IMR-90 (cell line): ENCODE measurements at regions not wholly inside any gene's neighbourhood (a gene's known extent, or its start where the extent isn't known, plus 50 kb on each side); places are given as distances from the start of the nearest gene placed in this dataset.

Experiments used
- ATAC-seq: fragments of 200-7000 bp; cut with Tn5 transposase; 2 replicates; pipeline ENCODE4 v1.9.1; 2020; ENCODE audit warnings: low read depth, mild to moderate bottlenecking, moderate library complexity
- BruUV-seq: library from RNA; stranded (reverse); fragments of 400-500 nt; replicated peaks from 2 replicates; lab custom pipeline; 2021; lab: Mats Ljungman, UMichigan
- CTCF ChIA-PET: fragments of 300-600 bp; formaldehyde crosslinking; extraction: SDS; loops from one replicate; lab custom pipeline; 2021; ENCODE audit warnings: antibody characterized with exemption; lab: Yijun Ruan, JAX
- POLR2A ChIA-PET: fragments of 300-600 bp; sonication (Branson Sonifier 250); formaldehyde crosslinking; loops from one replicate; lab custom pipeline; 2022; ENCODE audit warnings: antibody characterized with exemption; ENCODE audit not compliant: unreplicated experiment; lab: Charles Lee
- DNase-seq: peaks from one replicate; pipeline ENCODE4 v3.0.0; 2013
- H2AFZ ChIP-seq: replicated peaks from 2 replicates; pipeline ENCODE3; 2013; ENCODE audit warnings: low read length, mild to moderate bottlenecking; ENCODE audit not compliant: poor library complexity
- H2AK5ac ChIP-seq: 2 replicates; pipeline ENCODE4 v1.6.1; 2013; ENCODE audit warnings: low read depth, low read length, inconsistent platforms
- H2AK9ac ChIP-seq: replicated peaks from 2 replicates; pipeline ENCODE3; 2013; ENCODE audit warnings: mild to moderate bottlenecking, low read depth, low read length, moderate library complexity; ENCODE audit not compliant: poor library complexity
- H2BK120ac ChIP-seq: 2 replicates; pipeline ENCODE4 v1.6.1; 2013; ENCODE audit warnings: low read depth, low read length, inconsistent platforms
- H2BK15ac ChIP-seq: 3 replicates; pipeline ENCODE4 v1.6.1; 2013; ENCODE audit warnings: low read depth, low read length, inconsistent platforms
- H2BK20ac ChIP-seq: 2 replicates; pipeline ENCODE4 v1.6.1; 2013; ENCODE audit warnings: low read depth, mild to moderate bottlenecking, inconsistent platforms, low read length, moderate library complexity
- H2BK5ac ChIP-seq: 2 replicates; pipeline ENCODE4 v1.6.1; 2013; ENCODE audit warnings: mild to moderate bottlenecking, low read depth, low read length, inconsistent platforms; ENCODE audit not compliant: poor library complexity, severe bottlenecking
- H3K14ac ChIP-seq: replicated peaks from 2 replicates; pipeline ENCODE4 v1.6.1; 2013; ENCODE audit warnings: low read depth, low read length, inconsistent platforms
- H3K18ac ChIP-seq: 2 replicates; pipeline ENCODE4 v1.6.1; 2013; ENCODE audit warnings: low read depth, low read length, control low read depth
- H3K23ac ChIP-seq: 2 replicates; pipeline ENCODE4 v1.6.1; 2013; ENCODE audit warnings: low read depth, low read length, inconsistent platforms
- H3K27ac ChIP-seq: 2 replicates; pipeline ENCODE4 v1.5.1; 2013; ENCODE audit warnings: mild to moderate bottlenecking, control low read depth, low read length; ENCODE audit not compliant: insufficient read depth
- H3K27me3 ChIP-seq: 2 replicates; pipeline ENCODE4 v1.6.1; 2013; ENCODE audit warnings: low read length; ENCODE audit not compliant: control insufficient read depth, insufficient read depth
- H3K36me3 ChIP-seq: 2 replicates; pipeline ENCODE4 v1.6.1; 2013; ENCODE audit warnings: low read length, mixed read lengths; ENCODE audit not compliant: control insufficient read depth, insufficient read depth
- H3K4ac ChIP-seq: 2 replicates; pipeline ENCODE4 v1.6.1; 2013; ENCODE audit warnings: low read depth, low read length, inconsistent platforms
- H3K4me1 ChIP-seq: 2 replicates; pipeline ENCODE4 v1.6.1; 2013; ENCODE audit warnings: low read length, mixed read lengths; ENCODE audit not compliant: control insufficient read depth, insufficient read depth
- H3K4me2 ChIP-seq: 2 replicates; pipeline ENCODE4 v1.6.1; 2013; ENCODE audit warnings: low read depth, mild to moderate bottlenecking, control low read depth, low read length, moderate library complexity
- H3K4me3 ChIP-seq: 2 replicates; pipeline ENCODE4 v1.5.1; 2013; ENCODE audit warnings: low read depth, mild to moderate bottlenecking, control low read depth, low read length, moderate library complexity; ENCODE audit not compliant: insufficient read depth
- H3K56ac ChIP-seq: 2 replicates; pipeline ENCODE4 v1.6.1; 2013; ENCODE audit warnings: low read length, inconsistent platforms; ENCODE audit not compliant: insufficient read depth; ENCODE audit errors: extremely low read depth
- H3K79me1 ChIP-seq, 2 experiments: 2 replicates each; pipeline ENCODE4 v1.6.1; 2013; ENCODE audit warnings: low read length in 2 of 2, inconsistent platforms in 1 of 2, low read depth in 1 of 2
- H3K9ac ChIP-seq: 2 replicates; pipeline ENCODE4 v1.6.1; 2013; ENCODE audit warnings: low read depth, low read length, control low read depth
- H3K9me1 ChIP-seq: 2 replicates; pipeline ENCODE4 v1.6.1; 2013; ENCODE audit warnings: low read length, inconsistent platforms; ENCODE audit not compliant: insufficient read depth
- H3K9me3 ChIP-seq: 2 replicates; pipeline ENCODE4 v1.6.1; 2013; ENCODE audit warnings: low read length; ENCODE audit not compliant: control insufficient read depth, insufficient read depth
- H4K20me1 ChIP-seq: 2 replicates; pipeline ENCODE4 v1.6.1; 2013; ENCODE audit warnings: low read length, inconsistent platforms; ENCODE audit not compliant: insufficient read depth
- H4K5ac ChIP-seq: 2 replicates; pipeline ENCODE4 v1.6.1; 2013; ENCODE audit warnings: mild to moderate bottlenecking, low read depth, low read length, control low read depth
- H4K8ac ChIP-seq, 2 experiments: 2 replicates each; pipeline ENCODE4 v1.6.1; 2013; ENCODE audit warnings: low read depth in 2 of 2, low read length in 2 of 2, control low read depth in 1 of 2, inconsistent platforms in 1 of 2
- H4K91ac ChIP-seq: 2 replicates; pipeline ENCODE4 v1.6.1; 2013; ENCODE audit warnings: low read depth, low read length, inconsistent platforms; ENCODE audit not compliant: insufficient read depth
- BHLHE40 ChIP-seq: fragments of 150-350 bp; IDR thresholded peaks from 2 replicates; pipeline ENCODE4 v1.6.1; 2016; ENCODE audit warnings: mild to moderate bottlenecking, low read depth, low read length
- ELK1 ChIP-seq: fragments of 150-350 bp; IDR thresholded peaks from 2 replicates; pipeline ENCODE4 v1.6.1; 2016; ENCODE audit warnings: low read depth, mild to moderate bottlenecking, low read length, moderate library complexity, borderline replicate concordance
- FOS ChIP-seq: fragments of 150-350 bp; IDR thresholded peaks from 2 replicates; pipeline ENCODE4 v1.6.1; 2016; ENCODE audit warnings: low read depth, low read length
- MAFK ChIP-seq: IDR thresholded peaks from 2 replicates; pipeline ENCODE4 v1.6.1; 2012; ENCODE audit warnings: low read depth, low read length, improper control_type of control experiment
- MAZ ChIP-seq: IDR thresholded peaks from 2 replicates; pipeline ENCODE4 v1.6.1; 2012; ENCODE audit warnings: low read depth, mild to moderate bottlenecking, low read length, improper control_type of control experiment, moderate library complexity, borderline replicate concordance
- NFE2L2 ChIP-seq: fragments of 150-350 bp; IDR thresholded peaks from 2 replicates; pipeline ENCODE4 v1.6.1; 2016; ENCODE audit warnings: low read depth, mild to moderate bottlenecking, low read length
- POLR2A ChIP-seq: IDR thresholded peaks from 2 replicates; pipeline ENCODE4 v1.6.1; 2012; ENCODE audit warnings: mild to moderate bottlenecking, low read depth, low read length
- RAD21 ChIP-seq: IDR thresholded peaks from 2 replicates; pipeline ENCODE4 v1.6.1; 2012; ENCODE audit warnings: low read length, improper control_type of control experiment
- RFX5 ChIP-seq: IDR thresholded peaks from 2 replicates; pipeline ENCODE4 v1.8.0; 2012; ENCODE audit warnings: low read depth, mild to moderate bottlenecking, low read length, moderate library complexity
- SMC3 ChIP-seq: fragments of 150-350 bp; IDR thresholded peaks from 2 replicates; pipeline ENCODE4 v1.6.1; 2016; ENCODE audit warnings: low read depth, mild to moderate bottlenecking, antibody characterized with exemption, low read length, moderate library complexity
- USF2 ChIP-seq: fragments of 150-350 bp; IDR thresholded peaks from 2 replicates; pipeline ENCODE4 v1.6.1; 2017; ENCODE audit warnings: mild to moderate bottlenecking, antibody characterized with exemption, low read length, low read depth
- WGBS, 2 experiments: methylation state at CpG; one replicate each; pipeline versions ENCODE4 v1.1.5 to v1.1.7; 2013; ENCODE audit warnings: missing lambda C conversion rate in 2 of 2; ENCODE audit not compliant: insufficient read length in 1 of 2; ENCODE audit errors: extremely low coverage in 2 of 2; 5-methylcytosine and 5-hydroxymethylcytosine counted together
- dilution Hi-C: fragments of 300-500 bp; cut with HindIII; formaldehyde crosslinking; loops from one replicate; pipeline ENCODE4 v1.14.3; 2018; ENCODE audit warnings: low sequenced_read_pairs; ENCODE audit not compliant: unreplicated experiment
- in situ Hi-C: fragments of 300-500 bp; cut with MboI; formaldehyde crosslinking; loops from 3 replicates; pipeline ENCODE4 v1.14.3; 2019; ENCODE audit warnings: low sequenced_read_pairs, inconsistent platforms, mixed read lengths
- intact Hi-C: fragments of 100-400 bp; cut with micrococcal nuclease; formaldehyde crosslinking; loops from 2 replicates; pipeline ENCODE4 v1.10.0; 2022
- TF ChIP-seq, protein P1 (sequence below): conservative IDR thresholded peaks from 2 replicates; pipeline ENCODE4 v1.5.1; 2012; ENCODE audit warnings: mild to moderate bottlenecking, low read depth, low read length, improper control_type of control experiment

DNA sequence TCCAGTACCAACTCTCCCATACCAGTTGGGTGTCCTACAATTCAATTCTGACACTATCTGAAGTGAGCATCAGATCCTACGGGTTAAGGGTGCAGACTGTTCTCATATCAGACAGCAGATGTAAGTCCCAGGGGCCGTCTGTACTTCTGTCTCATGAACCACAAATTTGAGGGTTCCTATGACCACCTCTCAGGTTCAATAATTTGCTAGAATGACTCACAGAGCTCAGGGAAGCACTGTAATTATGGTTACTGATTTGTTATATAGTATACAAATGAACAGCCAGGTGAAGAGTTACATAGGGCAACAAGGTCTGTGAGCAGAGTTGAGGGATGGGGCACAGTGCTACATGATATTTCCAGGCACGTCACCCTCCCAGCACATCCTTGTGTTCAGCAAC, 499.1 kb downstream of the DMAC1 start:
- H4K91ac ChIP-seq, result no peak overlapping the region
- H3K9ac ChIP-seq, result no peak overlapping the region
- in situ Hi-C loops (no loop called here), intact Hi-C loops (no loop called here), dilution Hi-C loops (no loop called here)
- H2BK20ac ChIP-seq, result no peak overlapping the region
- no peak overlapping the region for H2BK5ac ChIP-seq
- no peak overlapping the region for H3K4ac ChIP-seq
- no peak overlapping the region for H2AFZ ChIP-seq
- no peak overlapping the region for H2AK5ac ChIP-seq
- no peak overlapping the region for H3K27ac ChIP-seq
- H3K27me3 ChIP-seq, result no peaks in the 10 kb centered on the region; the same call in 1 of the 2 replicates
- no TSS peak for BruUV-seq
- no peak overlapping the region for H3K18ac ChIP-seq
- no peak overlapping the region for H3K56ac ChIP-seq
- ATAC-seq (no peak), DNase-seq (no peak)
- H2BK120ac ChIP-seq, result no peak overlapping the region
- TF ChIP-seq MAZ, result no peak
- TF ChIP-seq RFX5, result no peak
- TF ChIP-seq NFE2L2, result no peak
- no peak for TF ChIP-seq USF2
- no peak for TF ChIP-seq MAFK
- TF ChIP-seq BHLHE40, result no peak
- TF ChIP-seq RAD21, result no peak
- TF ChIP-seq, protein P1, sequence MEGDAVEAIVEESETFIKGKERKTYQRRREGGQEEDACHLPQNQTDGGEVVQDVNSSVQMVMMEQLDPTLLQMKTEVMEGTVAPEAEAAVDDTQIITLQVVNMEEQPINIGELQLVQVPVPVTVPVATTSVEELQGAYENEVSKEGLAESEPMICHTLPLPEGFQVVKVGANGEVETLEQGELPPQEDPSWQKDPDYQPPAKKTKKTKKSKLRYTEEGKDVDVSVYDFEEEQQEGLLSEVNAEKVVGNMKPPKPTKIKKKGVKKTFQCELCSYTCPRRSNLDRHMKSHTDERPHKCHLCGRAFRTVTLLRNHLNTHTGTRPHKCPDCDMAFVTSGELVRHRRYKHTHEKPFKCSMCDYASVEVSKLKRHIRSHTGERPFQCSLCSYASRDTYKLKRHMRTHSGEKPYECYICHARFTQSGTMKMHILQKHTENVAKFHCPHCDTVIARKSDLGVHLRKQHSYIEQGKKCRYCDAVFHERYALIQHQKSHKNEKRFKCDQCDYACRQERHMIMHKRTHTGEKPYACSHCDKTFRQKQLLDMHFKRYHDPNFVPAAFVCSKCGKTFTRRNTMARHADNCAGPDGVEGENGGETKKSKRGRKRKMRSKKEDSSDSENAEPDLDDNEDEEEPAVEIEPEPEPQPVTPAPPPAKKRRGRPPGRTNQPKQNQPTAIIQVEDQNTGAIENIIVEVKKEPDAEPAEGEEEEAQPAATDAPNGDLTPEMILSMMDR, result no peak
- no peak for TF ChIP-seq SMC3
- TF ChIP-seq POLR2A, result no peak
- TF ChIP-seq ELK1, result no peak
- no peak for TF ChIP-seq FOS
- WGBS, 2 experiments, result no CpG with 5 or more reads among the region's 3 CpGs
- POLR2A ChIA-PET, result no interaction called here
- H4K8ac ChIP-seq, result no peak overlapping the region
- H4K5ac ChIP-seq, result no peak overlapping the region
- H2BK15ac ChIP-seq, result no peak overlapping the region
- H3K9me1 ChIP-seq, result no peaks in the 10 kb centered on the region
- no peaks in the 10 kb centered on the region for H3K9me3 ChIP-seq
- no peaks in the 10 kb centered on the region; the same call in 1 of the 2 replicates for H3K4me1 ChIP-seq
- no peaks in the 10 kb centered on the region for H3K36me3 ChIP-seq
- H4K20me1 ChIP-seq, result no peaks in the 10 kb centered on the region
- H3K14ac ChIP-seq, result no peak overlapping the region
- CTCF ChIA-PET, result no interaction called here
- no peak overlapping the region for H3K23ac ChIP-seq
- no peak overlapping the region for H3K4me2 ChIP-seq
- H3K4me3 ChIP-seq, result no peak overlapping the region
- H2AK9ac ChIP-seq, result no peak overlapping the region
- H3K79me1 ChIP-seq, result no peaks in the 10 kb centered on the region
